H1 (cell line): ENCODE measurements at regions not wholly inside any gene's neighbourhood (a gene's known extent, or its start where the extent isn't known, plus 50 kb on each side); places are given as distances from the start of the nearest gene placed in this dataset.

Experiments used
- CTCF ChIA-PET: fragments of 300-600 bp; sonication (Branson Sonifier 250); formaldehyde crosslinking; loops from one replicate; lab custom pipeline; 2021; ENCODE audit not compliant: partially characterized antibody; lab: Charles Lee
- POLR2A ChIA-PET: fragments of 300-600 bp; sonication (Branson Sonifier 250); formaldehyde crosslinking; loops from one replicate; lab custom pipeline; 2021; ENCODE audit warnings: inconsistent platforms; ENCODE audit not compliant: partially characterized antibody; lab: Charles Lee
- DNase-seq, 2 experiments: peaks; one replicate each; pipeline versions ENCODE4 v3.0.0 to v3.0.0-alpha.2; 2010 to 2022; ENCODE audit warnings: low spot score in 2 of 2, low read depth in 1 of 2, mixed read lengths in 1 of 2
- FAIRE-seq: peaks from 2 replicates; lab custom pipeline; 2011; peaks lifted over from hg19 to GRCh38; lab: Jason Lieb, UNC
- H2AFZ ChIP-seq: 2 replicates; pipeline ENCODE4 v1.8.1; 2012; ENCODE audit warnings: low read length, inconsistent platforms
- H2AK5ac ChIP-seq: 2 replicates; pipeline ENCODE4 v1.6.1; 2013; ENCODE audit warnings: low read depth, low read length
- H2BK120ac ChIP-seq: replicated peaks from 2 replicates; pipeline ENCODE3; 2013; ENCODE audit warnings: low read depth, low read length, inconsistent platforms
- H2BK12ac ChIP-seq: 2 replicates; pipeline ENCODE4 v1.6.1; 2013; ENCODE audit warnings: low read depth, low read length
- H2BK15ac ChIP-seq: 2 replicates; pipeline ENCODE4 v1.6.1; 2013; ENCODE audit warnings: low read length
- H2BK20ac ChIP-seq: 2 replicates; pipeline ENCODE4 v1.6.1; 2013; ENCODE audit warnings: low read length
- H2BK5ac ChIP-seq: 2 replicates; pipeline ENCODE4 v1.6.1; 2013; ENCODE audit warnings: low read depth, low read length
- H3K14ac ChIP-seq: 2 replicates; pipeline ENCODE4 v1.6.1; 2013; ENCODE audit warnings: inconsistent platforms; ENCODE audit not compliant: insufficient read length
- H3K18ac ChIP-seq: 2 replicates; pipeline ENCODE4 v1.6.1; 2013; ENCODE audit warnings: low read length; ENCODE audit errors: extremely low read depth
- H3K23ac ChIP-seq: 2 replicates; pipeline ENCODE4 v1.6.1; 2013; ENCODE audit warnings: inconsistent platforms; ENCODE audit not compliant: insufficient read length
- H3K23me2 ChIP-seq: 2 replicates; pipeline ENCODE4 v1.6.1; 2013; ENCODE audit warnings: low read depth, low read length
- H3K27ac ChIP-seq: 2 replicates; pipeline ENCODE4 v1.6.1; 2011; ENCODE audit warnings: low read depth, low read length, inconsistent platforms
- H3K27me3 ChIP-seq, 4 experiments: replicated peaks in 1 of 4; 1 replicate in 1 of 4; 2 replicates in 3 of 4; pipeline versions ENCODE4 v1.6.1 to v1.8.1; 2011 to 2013; ENCODE audit warnings: low read length in 3 of 4, mild to moderate bottlenecking in 3 of 4, inconsistent platforms in 2 of 4, mixed read lengths in 2 of 4, moderate library complexity in 1 of 4; ENCODE audit not compliant: control insufficient read depth in 3 of 4, insufficient read depth in 3 of 4; ENCODE audit errors: extremely low read depth in 1 of 4
- H3K36me3 ChIP-seq, 4 experiments: 2 replicates each; pipeline versions ENCODE4 v1.6.1 to v1.8.1; 2011 to 2013; ENCODE audit warnings: mild to moderate bottlenecking in 4 of 4, low read length in 3 of 4, moderate library complexity in 2 of 4, control low read depth in 1 of 4, inconsistent platforms in 1 of 4; ENCODE audit not compliant: insufficient read depth in 4 of 4, control insufficient read depth in 2 of 4
- H3K4ac ChIP-seq: replicated peaks from 2 replicates; pipeline ENCODE3; 2013; ENCODE audit warnings: low read length, low read depth, mixed read lengths, inconsistent platforms; ENCODE audit not compliant: insufficient read length
- H3K4me1 ChIP-seq, 4 experiments: replicated peaks in 1 of 4; 1 replicate in 1 of 4; 2 replicates in 3 of 4; pipeline versions ENCODE4 v1.6.1 to v1.8.1; 2011 to 2013; ENCODE audit warnings: low read length in 3 of 4, inconsistent platforms in 2 of 4, mixed read lengths in 1 of 4; ENCODE audit not compliant: insufficient read depth in 4 of 4, control insufficient read depth in 3 of 4
- H3K4me2 ChIP-seq, 2 experiments: 2 replicates each; pipeline versions ENCODE4 v1.6.1 to v1.8.1; 2011 to 2013; ENCODE audit warnings: low read depth in 2 of 2, low read length in 2 of 2, control low read depth in 1 of 2, inconsistent platforms in 1 of 2, mild to moderate bottlenecking in 1 of 2; ENCODE audit not compliant: insufficient read depth in 1 of 2
- H3K4me3 ChIP-seq, 4 experiments: fragments of 200-600, 300-600 bp in 1 of 4; sonication (generic), shearing (Covaris generic), sonication (Bioruptor Twin) in 1 of 4; 2 replicates each; pipeline versions ENCODE4 v1.5.1 to v1.8.1; 2011 to 2016; ENCODE audit warnings: low read length in 4 of 4, low read depth in 3 of 4, control low read depth in 2 of 4, inconsistent platforms in 2 of 4, mild to moderate bottlenecking in 2 of 4, mixed read lengths in 1 of 4, moderate library complexity in 1 of 4; ENCODE audit not compliant: insufficient read depth in 2 of 4; ENCODE audit errors: extremely low read depth in 1 of 4
- H3K56ac ChIP-seq: replicated peaks from 2 replicates; pipeline ENCODE3; 2013; ENCODE audit warnings: low read depth, mild to moderate bottlenecking, mixed read lengths, low read length, inconsistent platforms; ENCODE audit not compliant: insufficient read length
- H3K79me1 ChIP-seq: 2 replicates; pipeline ENCODE4 v1.6.1; 2013; ENCODE audit warnings: low read depth, low read length, control low read depth
- H3K79me2 ChIP-seq, 2 experiments: 2 replicates each; pipeline versions ENCODE4 v1.6.1 to v1.8.1; 2012 to 2013; ENCODE audit warnings: low read length in 2 of 2, mild to moderate bottlenecking in 2 of 2, inconsistent platforms in 1 of 2; ENCODE audit not compliant: insufficient read depth in 2 of 2, control insufficient read depth in 1 of 2
- H3K9ac ChIP-seq, 4 experiments: replicated peaks in 1 of 4; 1 replicate in 1 of 4; 2 replicates in 3 of 4; pipeline versions ENCODE4 v1.6.1 to v1.8.1; 2011 to 2013; ENCODE audit warnings: low read depth in 3 of 4, low read length in 3 of 4, control low read depth in 2 of 4, mild to moderate bottlenecking in 2 of 4, moderate library complexity in 2 of 4, inconsistent platforms in 1 of 4; ENCODE audit errors: extremely low read depth in 1 of 4
- H3K9me3 ChIP-seq, 2 experiments: 2 replicates each; pipeline versions ENCODE4 v1.6.1 to v1.8.1; 2012 to 2013; ENCODE audit warnings: mild to moderate bottlenecking in 2 of 2, moderate library complexity in 2 of 2, control low read depth in 1 of 2, inconsistent platforms in 1 of 2, low read depth in 1 of 2, low read length in 1 of 2, mixed read lengths in 1 of 2; ENCODE audit not compliant: insufficient read depth in 2 of 2
- H4K20me1 ChIP-seq, 2 experiments: replicated peaks in 1 of 2; 2 replicates each; pipeline versions ENCODE3 to v1.8.1; 2011 to 2013; ENCODE audit warnings: inconsistent platforms in 2 of 2, low read length in 2 of 2, mild to moderate bottlenecking in 1 of 2; ENCODE audit not compliant: insufficient read depth in 2 of 2, control insufficient read depth in 1 of 2
- H4K5ac ChIP-seq: 2 replicates; pipeline ENCODE4 v1.6.1; 2013; ENCODE audit warnings: low read length, low read depth, mixed read lengths, inconsistent platforms; ENCODE audit not compliant: insufficient read length
- H4K8ac ChIP-seq: 2 replicates; pipeline ENCODE4 v1.8.0; 2013; ENCODE audit warnings: mild to moderate bottlenecking, moderate library complexity, low read length, inconsistent platforms; ENCODE audit not compliant: insufficient read depth; ENCODE audit errors: extremely low read depth
- H4K91ac ChIP-seq: replicated peaks from 2 replicates; pipeline ENCODE3; 2013; ENCODE audit warnings: low read length, mixed read lengths, inconsistent platforms; ENCODE audit not compliant: insufficient read length
- CREB1 ChIP-seq: IDR thresholded peaks from 2 replicates; pipeline ENCODE4 v1.6.1; 2012; ENCODE audit warnings: inconsistent platforms
- HDAC2 ChIP-seq, 2 experiments: fragments of 300-600 bp in 1 of 2; sonication (generic) in 1 of 2; IDR thresholded peaks; 2 replicates each; pipeline ENCODE4 v1.6.1; 2011 to 2012; ENCODE audit warnings: low read depth in 2 of 2, low read length in 2 of 2, mild to moderate bottlenecking in 2 of 2, moderate library complexity in 2 of 2, borderline replicate concordance in 1 of 2, inconsistent platforms in 1 of 2
- KDM1A ChIP-seq: fragments of 200-600, 300-600 bp; sonication (generic); IDR thresholded peaks from 2 replicates; pipeline ENCODE4 v1.7.1; 2016; ENCODE audit warnings: mild to moderate bottlenecking, low read length, borderline replicate concordance
- KDM4A ChIP-seq: IDR thresholded peaks from one replicate; pipeline ENCODE4 v1.7.1; 2012; ENCODE audit warnings: low read depth, mild to moderate bottlenecking, moderate library complexity, low read length, inconsistent platforms; ENCODE audit not compliant: severe bottlenecking
- RAD21 ChIP-seq, 2 experiments: IDR thresholded peaks in 1 of 2; conservative IDR thresholded peaks in 1 of 2; 2 replicates each; pipeline ENCODE4 v1.6.1; 2011; ENCODE audit warnings: low read depth in 2 of 2, low read length in 2 of 2, improper control_type of control experiment in 1 of 2, inconsistent platforms in 1 of 2, mild to moderate bottlenecking in 1 of 2, moderate library complexity in 1 of 2
- SAP30 ChIP-seq: fragments of 300-600 bp; sonication (generic); IDR thresholded peaks from 2 replicates; pipeline ENCODE4 v1.7.1; 2012; ENCODE audit warnings: low read length, moderate library complexity, mild to moderate bottlenecking, inconsistent platforms; ENCODE audit not compliant: insufficient read depth, insufficient replicate concordance
- SIX5 ChIP-seq: IDR thresholded peaks from 2 replicates; pipeline ENCODE4 v1.6.1; 2011; ENCODE audit warnings: mild to moderate bottlenecking, low read depth, low read length
- TCF12 ChIP-seq: IDR thresholded peaks from 2 replicates; pipeline ENCODE4 v1.6.1; 2011; ENCODE audit warnings: low read depth, mild to moderate bottlenecking, low read length
- YY1 ChIP-seq: IDR thresholded peaks from 2 replicates; pipeline ENCODE4 v1.6.1; 2011; ENCODE audit warnings: low read depth, mild to moderate bottlenecking, low read length
- WGBS, 2 experiments: shearing (Covaris generic) in 1 of 2; methylation state at CpG; one replicate each; pipeline versions ENCODE4 v1.1.6 to v1.1.7; 2013 to 2015; ENCODE audit warnings: low lambda C conversion rate in 2 of 2, mixed read lengths in 2 of 2, inconsistent platforms in 1 of 2, low coverage in 1 of 2, missing lambda C conversion rate in 1 of 2; ENCODE audit not compliant: insufficient replicate concordance in 2 of 2, insufficient coverage in 1 of 2, insufficient read length in 1 of 2; ENCODE audit errors: extremely low coverage in 1 of 2, missing lambda C conversion rate in 1 of 2; 5-methylcytosine and 5-hydroxymethylcytosine counted together
- TF ChIP-seq, protein P1 (sequence below): IDR thresholded peaks from 2 replicates; pipeline ENCODE4 v1.6.1; 2011; ENCODE audit warnings: low read length, improper control_type of control experiment

DNA sequence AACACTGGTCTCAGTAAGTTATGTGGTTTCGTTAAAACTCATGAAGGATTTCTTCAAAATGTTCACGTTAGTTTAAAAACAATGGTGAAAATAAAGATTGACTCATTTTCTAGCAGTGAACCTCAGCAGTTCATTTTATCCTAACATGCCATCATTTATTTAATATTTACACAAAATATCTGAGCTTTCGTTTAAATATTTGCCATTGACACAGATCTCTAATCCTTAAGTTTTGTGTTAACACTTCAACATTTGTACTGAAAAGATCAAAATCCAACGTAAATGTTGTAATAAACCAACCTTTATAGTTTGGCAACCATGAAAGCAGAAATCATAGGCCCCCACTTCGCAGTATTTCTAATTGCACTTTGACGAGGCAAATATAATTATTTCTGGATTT is 1129.5 kb downstream of the PLA2G4A start:
- Histone ChIP-seq H2BK15ac (no peak overlapping the region), H4K8ac (no peak overlapping the region), H2BK20ac (no peak overlapping the region), H3K36me3 (no peaks in the 10 kb centered on the region), H2BK12ac (no peak overlapping the region), H3K23ac (no peak overlapping the region), H4K5ac (no peak overlapping the region), H3K4me1 (no peaks in the 10 kb centered on the region), H2BK120ac (no peak overlapping the region), H3K27ac (no peak overlapping the region), H3K79me1 (no peaks in the 10 kb centered on the region), H2BK5ac (no peak overlapping the region), H3K79me2 (no peaks in the 10 kb centered on the region), H3K4ac (no peak overlapping the region)
- ChIA-PET CTCF (no interaction called here), POLR2A (no interaction called here)
- no peak for DNase-seq
- no peak for TF ChIP-seq HDAC2 (IDR thresholded peaks at IDR 0.05; ENCODE audit: borderline replicate concordance in 1 of 2, low read depth in 2 of 2, low read length in 2 of 2)
- no peak for TF ChIP-seq KDM1A
- no peak for TF ChIP-seq YY1
- no peak for TF ChIP-seq CREB1
- TF ChIP-seq RAD21 (IDR thresholded peaks at IDR 0.05 in 1 of 2, conservative IDR thresholded peaks at IDR 0.05 in 1 of 2; ENCODE audit: low read depth in 2 of 2, low read length in 2 of 2), result no peak
- TF ChIP-seq SAP30, result no peak
- TF ChIP-seq, protein P1, sequence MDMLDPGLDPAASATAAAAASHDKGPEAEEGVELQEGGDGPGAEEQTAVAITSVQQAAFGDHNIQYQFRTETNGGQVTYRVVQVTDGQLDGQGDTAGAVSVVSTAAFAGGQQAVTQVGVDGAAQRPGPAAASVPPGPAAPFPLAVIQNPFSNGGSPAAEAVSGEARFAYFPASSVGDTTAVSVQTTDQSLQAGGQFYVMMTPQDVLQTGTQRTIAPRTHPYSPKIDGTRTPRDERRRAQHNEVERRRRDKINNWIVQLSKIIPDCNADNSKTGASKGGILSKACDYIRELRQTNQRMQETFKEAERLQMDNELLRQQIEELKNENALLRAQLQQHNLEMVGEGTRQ, result no peak
- no peak for TF ChIP-seq TCF12
- TF ChIP-seq KDM4A, result no peak
- no peak for TF ChIP-seq SIX5
- TF ChIP-seq, all 59 proteins: peak for 0
- no peak overlapping the region for H3K18ac ChIP-seq
- H4K20me1 ChIP-seq, result no peaks in the 10 kb centered on the region
- H3K9me3 ChIP-seq, result no peaks in the 10 kb centered on the region
- no peak for FAIRE-seq
- WGBS, 2 experiments, result 90% methylated on average over 6 of the region's 6 CpGs; no CpG with 5 or more reads in 1 of the 2 experiments
- H2AK5ac ChIP-seq, result no peak overlapping the region
- H3K14ac ChIP-seq, result no peak overlapping the region
- H3K4me3 ChIP-seq, result no peak overlapping the region
- H3K27me3 ChIP-seq, result no peaks in the 10 kb centered on the region
- H4K91ac ChIP-seq, result no peak overlapping the region
- H3K23me2 ChIP-seq, result no peaks in the 10 kb centered on the region
- no peak overlapping the region for H3K56ac ChIP-seq
- no peak overlapping the region for H3K9ac ChIP-seq
- H2AFZ ChIP-seq, result no peak overlapping the region
- no peak overlapping the region for H3K4me2 ChIP-seq
